GM06990 (cell line): ENCODE measurements at regions not wholly inside any gene's neighbourhood (a gene's known extent, or its start where the extent isn't known, plus 50 kb on each side); places are given as distances from the start of the nearest gene placed in this dataset.

Experiments
- DNase-seq: peaks from one replicate; pipeline ENCODE4 v3.0.0-alpha.2; 2011; ENCODE audit not compliant: insufficient read length; ENCODE audit errors: extremely low read depth
- H3K27me3 ChIP-seq: replicated peaks from 2 replicates; pipeline ENCODE4 v1.6.0; 2011; ENCODE audit warnings: low read length; ENCODE audit not compliant: control insufficient read depth, insufficient read depth
- H3K36me3 ChIP-seq: 2 replicates; pipeline ENCODE4 v1.5.1; 2011; ENCODE audit warnings: low read length; ENCODE audit not compliant: control insufficient read depth, insufficient read depth
- H3K4me3 ChIP-seq: replicated peaks from 2 replicates; pipeline ENCODE4 v1.5.1; 2011; ENCODE audit warnings: low read depth, mild to moderate bottlenecking, control low read depth, low read length
- CTCF ChIP-seq: IDR thresholded peaks from 2 replicates; pipeline ENCODE4 v1.5.1; 2011; ENCODE audit warnings: low read length, control low read depth, mild to moderate bottlenecking, inconsistent platforms; ENCODE audit not compliant: insufficient read depth, poor library complexity, severe bottlenecking

- Histone ChIP-seq H3K4me3 (no peak overlapping the region), H3K36me3 (no peaks in the 10 kb centered on the region), H3K27me3 (no peaks in the 10 kb centered on the region)
- DNase-seq: no peak
- TF ChIP-seq CTCF: no peak
Measured at GRCh38 chr9:28092981-28093936, 520.0 kb upstream of the C9orf72 start.

GRCh38 chr9:28101509-28101908 is 528.2 kb upstream of the C9orf72 start:
- no peak for TF ChIP-seq CTCF
- H3K36me3 ChIP-seq: no peaks in the 10 kb centered on the region
- H3K4me3 ChIP-seq: no peak overlapping the region

GRCh38 chr9:28105001-28105400 is 531.7 kb upstream of the C9orf72 start:
- no peaks in the 10 kb centered on the region for H3K27me3 ChIP-seq
- no peaks in the 10 kb centered on the region for H3K36me3 ChIP-seq
- no peak for DNase-seq
- H3K4me3 ChIP-seq: no peak overlapping the region
- no peak for TF ChIP-seq CTCF

More at GRCh38 chr9:28101509-28101908, 528.2 kb upstream of the C9orf72 start:
- no peaks in the 10 kb centered on the region for H3K27me3 ChIP-seq
- DNase-seq: no peak

- Histone ChIP-seq H3K27me3 (no peaks in the 10 kb centered on the region), H3K36me3 (no peaks in the 10 kb centered on the region), H3K4me3 (no peak overlapping the region)
- no peak for DNase-seq
- no peak for TF ChIP-seq CTCF
Measured at GRCh38 chr9:28120184-28120583, 546.9 kb upstream of the C9orf72 start.

- no peak for TF ChIP-seq CTCF
- Histone ChIP-seq H3K36me3 (no peaks in the 10 kb centered on the region), H3K4me3 (no peak overlapping the region), H3K27me3 (no peaks in the 10 kb centered on the region)
- no peak for DNase-seq
Measured at GRCh38 chr9:28120626-28121025, 547.3 kb upstream of the C9orf72 start.
